HG02870 (cell line): ENCODE measurements at regions not wholly inside any gene's neighbourhood (a gene's known extent, or its start where the extent isn't known, plus 50 kb on each side); places are given as distances from the start of the nearest gene placed in this dataset.
"Not testable (repeated sequence)": the region's sequence is repeated elsewhere in the genome, so short reads cannot be mapped to it uniquely, and the experiment has no call there.

ENCODE experiments used
- ATAC-seq: cut with Tn5 transposase; IDR thresholded peaks from one replicate; pipeline ENCODE4 v1.9.1; 2021; ENCODE audit warnings: mild to moderate bottlenecking, moderate library complexity; ENCODE audit not compliant: unreplicated experiment

DNA sequence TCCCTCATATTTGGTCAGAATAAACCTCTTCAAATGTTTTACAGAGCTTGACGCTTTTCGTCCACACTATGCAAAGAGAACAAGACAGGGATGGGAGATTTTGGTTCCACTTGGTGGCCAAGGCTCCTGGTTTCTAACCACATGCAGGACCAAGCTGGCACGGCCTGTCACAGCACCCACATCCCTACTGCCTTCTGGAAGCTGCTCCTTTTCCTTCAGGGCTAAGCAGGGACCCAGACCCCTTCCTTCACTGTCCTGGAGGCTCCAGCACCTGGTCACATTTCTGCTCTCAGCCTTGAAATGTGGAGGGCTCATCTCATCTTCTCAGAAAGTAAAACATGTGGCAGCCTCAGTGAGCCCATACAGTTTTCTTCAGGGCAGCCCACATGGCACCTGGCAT is 50.4 kb upstream of the ARHGEF7 start:
- no peak for ATAC-seq

GRCh38 chr13:111062966-111063365 is 52.1 kb upstream of the ARHGEF7 start:
- no peak for ATAC-seq

DNA sequence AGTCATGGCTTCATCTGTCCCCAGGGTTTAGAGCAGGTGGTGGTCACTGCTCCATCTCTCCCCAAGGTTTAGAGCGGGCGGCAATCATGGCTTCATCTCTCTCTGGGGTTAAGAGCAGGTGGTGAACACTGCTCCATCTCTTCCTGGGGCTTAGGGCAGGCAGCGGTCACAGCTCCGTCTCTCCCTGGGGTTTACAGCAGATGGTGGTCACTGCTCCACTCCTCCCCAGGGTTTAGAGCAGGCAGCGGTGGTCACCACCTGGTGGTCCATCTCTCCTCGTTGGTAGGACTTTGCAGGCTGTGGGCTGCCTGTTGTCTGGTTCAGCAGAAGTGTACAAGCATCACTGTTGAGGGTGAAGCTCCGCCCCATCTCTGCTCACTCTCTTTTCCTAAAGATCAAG is 52.8 kb upstream of the ARHGEF7 start:
- ATAC-seq, result no peak

DNA sequence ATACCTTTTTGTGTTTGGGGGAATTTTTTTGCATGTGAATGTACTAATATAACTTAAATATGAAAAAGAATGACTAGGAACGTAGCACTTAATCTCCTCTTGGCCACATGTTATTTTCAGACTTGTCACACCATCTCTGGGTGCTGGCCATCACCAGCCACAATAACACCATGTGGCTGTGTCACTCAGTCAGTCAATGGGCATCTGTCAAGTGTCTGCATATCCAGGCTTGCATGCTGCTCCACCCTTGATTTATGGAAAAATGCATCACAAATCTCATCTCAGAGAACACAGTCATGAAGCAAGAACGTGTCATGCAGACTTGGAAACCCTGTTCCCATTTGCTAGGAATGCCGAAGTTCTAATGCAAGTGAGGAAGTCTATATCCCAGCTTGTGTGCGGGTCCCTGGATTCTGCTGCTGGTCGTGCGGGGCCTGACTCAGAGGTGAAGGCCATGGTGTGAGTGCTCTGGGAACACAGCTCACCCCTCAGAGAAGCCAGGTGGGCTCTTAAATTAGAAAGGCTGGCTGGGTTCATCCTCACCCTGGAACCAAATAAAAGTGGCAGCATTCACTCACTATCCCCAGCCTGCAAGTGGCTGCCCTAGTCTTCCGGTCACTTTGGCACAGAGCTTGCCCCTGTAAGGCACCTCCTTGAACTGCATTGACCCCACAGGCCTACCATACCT is 53.6 kb upstream of the ARHGEF7 start:
- ATAC-seq, result no peak

GRCh38 chr13:111060237-111060919 is 54.7 kb upstream of the ARHGEF7 start:
- ATAC-seq, result no peak

DNA sequence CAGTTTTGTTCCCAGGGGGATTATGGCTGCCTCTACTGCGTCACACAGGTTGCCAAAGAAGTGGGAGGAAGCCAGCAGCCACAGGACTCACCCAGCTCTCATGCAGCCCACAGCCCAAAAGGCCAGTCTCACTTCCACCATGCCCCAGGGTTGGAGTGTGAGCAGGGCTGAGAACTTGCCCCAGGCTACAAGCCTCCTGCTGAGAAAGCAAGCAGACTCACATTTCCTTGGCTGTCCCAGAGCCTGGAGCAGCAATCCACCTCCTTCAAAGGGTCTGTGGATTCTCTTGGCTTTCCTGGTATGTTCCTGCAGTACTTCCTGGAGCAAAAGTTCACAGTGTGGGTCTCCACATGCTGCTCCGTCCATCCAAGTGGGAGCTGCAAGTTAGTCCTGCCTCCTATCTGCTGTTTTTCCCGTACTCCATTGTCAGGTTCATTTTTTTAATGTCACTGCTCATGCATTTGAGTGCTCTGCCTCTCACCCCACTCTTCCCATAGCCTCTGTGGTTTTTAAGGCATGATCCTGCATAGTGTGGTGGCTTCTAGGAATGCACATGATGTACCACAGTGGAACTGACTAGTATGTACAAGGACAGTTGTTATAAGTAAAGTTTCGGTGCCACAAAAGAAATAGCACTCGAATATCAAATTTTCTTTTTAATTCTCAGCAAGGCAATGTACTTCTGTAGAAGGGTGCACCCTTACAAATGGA is 56.2 kb upstream of the ARHGEF7 start:
- ATAC-seq, result no peak

GRCh38 chr13:111058339-111058738 is 56.8 kb upstream of the ARHGEF7 start:
- ATAC-seq, result not testable (repeated sequence)

GRCh38 chr13:111051726-111052232 is 63.3 kb upstream of the ARHGEF7 start:
- not testable (repeated sequence) for ATAC-seq

- ATAC-seq, result no peak
Measured at GRCh38 chr13:111051041-111051725, 63.9 kb upstream of the ARHGEF7 start.

GRCh38 chr13:111050539-111050879 is 64.6 kb upstream of the ARHGEF7 start:
- no peak for ATAC-seq

GRCh38 chr13:111049791-111050538 is 65.1 kb upstream of the ARHGEF7 start:
- ATAC-seq, result no peak

- no peak for ATAC-seq
Measured at GRCh38 chr13:111048387-111048786, 66.7 kb upstream of the ARHGEF7 start.

DNA sequence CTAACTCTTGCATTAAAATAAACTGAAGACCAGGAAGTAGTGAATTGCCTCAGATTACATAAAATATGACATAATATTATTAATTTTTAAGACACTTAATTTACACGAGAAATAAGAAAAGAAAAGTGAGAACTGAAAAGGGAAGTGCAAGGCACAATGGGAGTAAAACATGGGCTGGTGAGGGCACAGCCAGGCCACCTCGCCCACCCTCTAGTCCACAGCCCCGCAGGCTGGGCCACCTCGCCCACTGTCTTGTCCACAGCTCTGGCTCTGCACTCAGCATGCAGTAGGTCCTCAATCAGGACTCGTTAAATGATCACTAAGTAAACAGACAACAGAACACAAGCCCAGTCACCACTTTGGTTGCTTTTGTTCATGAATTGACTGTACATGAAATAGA is 67.8 kb upstream of the ARHGEF7 start:
- no peak for ATAC-seq

DNA sequence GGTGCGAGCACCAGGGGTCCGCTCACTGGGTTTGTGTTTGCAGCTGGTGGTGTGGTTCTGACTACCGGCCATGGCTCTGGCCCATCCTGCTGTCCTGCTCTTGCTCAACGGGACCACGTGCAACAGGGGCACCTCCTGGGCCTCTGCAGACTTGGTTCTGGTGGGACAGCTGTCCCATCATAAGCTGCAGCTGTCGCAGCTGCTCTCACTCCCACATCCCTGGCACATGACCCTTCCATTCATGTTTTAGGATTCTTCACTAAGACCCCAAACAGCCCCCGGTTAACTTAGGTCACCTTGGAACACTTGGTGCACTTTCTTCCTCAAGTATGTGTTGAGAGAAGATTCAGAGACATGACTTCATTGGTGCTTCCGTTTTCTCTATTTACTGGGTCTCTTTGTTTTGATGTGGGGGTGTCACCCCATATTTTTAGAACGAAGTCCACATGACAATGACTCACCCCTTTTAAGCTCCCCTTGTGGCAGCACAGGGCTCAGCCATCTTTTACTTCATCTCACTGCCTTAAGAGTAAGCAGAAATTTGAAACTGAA is 68.4 kb upstream of the ARHGEF7 start:
- ATAC-seq, result peak; percentile 50

DNA sequence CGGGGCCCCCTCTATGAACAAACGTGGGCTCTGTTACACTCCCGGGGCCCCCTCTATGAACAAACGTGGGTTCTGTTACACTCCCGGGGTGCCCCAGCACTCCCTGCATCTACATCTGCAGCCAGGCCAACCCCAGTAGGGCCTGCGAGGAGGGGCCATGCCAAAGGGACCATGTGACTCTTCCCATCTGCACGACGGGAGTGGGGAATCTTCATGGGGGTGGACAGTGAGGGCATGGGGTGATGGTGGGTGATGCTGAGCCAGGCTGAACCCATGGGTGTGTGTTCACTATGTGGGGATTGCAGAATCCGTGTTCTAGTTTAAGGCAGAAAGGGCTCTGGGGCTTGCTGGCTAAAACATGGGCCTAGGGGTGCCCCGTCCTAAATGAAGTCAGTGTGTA is 69.9 kb upstream of the ARHGEF7 start:
- no peak for ATAC-seq

DNA sequence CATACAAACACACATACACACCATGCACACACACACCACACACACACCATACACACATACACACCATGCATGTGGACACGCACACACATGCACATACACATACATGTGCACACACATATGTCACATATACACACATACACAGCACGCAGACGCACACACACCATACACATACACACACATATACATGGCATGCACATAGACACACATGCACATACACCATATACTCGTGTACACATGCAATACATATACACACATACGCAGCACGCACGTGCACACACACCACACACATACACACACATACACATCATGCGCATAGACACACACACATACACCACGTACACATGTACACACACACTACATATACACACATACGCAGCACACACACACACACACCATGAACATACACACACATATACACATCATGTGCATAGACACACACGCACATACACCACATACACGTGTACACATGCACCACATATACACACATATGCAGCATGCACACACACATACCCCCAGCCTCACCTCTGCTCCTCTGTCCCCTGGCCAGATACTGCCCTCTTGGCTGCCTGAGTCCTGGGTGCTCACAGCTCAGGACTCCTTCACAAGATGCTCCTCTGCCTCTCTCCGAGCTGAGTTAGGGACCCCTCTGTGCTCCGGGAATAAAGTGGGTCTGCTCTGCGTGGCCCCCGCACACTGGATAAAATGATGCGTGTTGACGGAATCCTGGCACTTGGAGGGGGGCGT is 70.9 kb upstream of the ARHGEF7 start:
- no peak for ATAC-seq

DNA sequence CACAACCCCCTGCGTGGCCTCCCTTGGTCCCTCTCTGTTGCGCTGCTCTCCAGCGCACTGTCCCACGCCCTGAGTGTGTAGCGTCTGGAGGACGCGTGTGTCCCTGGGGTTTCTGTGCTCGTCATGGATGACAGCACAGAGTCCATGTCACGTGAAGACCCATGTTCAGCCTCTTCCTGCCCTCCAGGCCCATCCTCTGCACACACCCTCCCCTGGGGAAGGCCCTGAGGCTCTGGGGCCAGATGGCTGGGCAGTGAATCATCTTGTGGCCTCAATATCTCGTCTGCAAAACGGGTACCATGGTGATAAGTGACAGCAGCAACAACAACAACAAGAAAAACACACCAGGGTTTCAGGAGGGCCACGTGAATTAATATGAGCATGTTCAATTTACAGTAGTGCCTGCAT is 71.5 kb upstream of the ARHGEF7 start:
- no peak for ATAC-seq

DNA sequence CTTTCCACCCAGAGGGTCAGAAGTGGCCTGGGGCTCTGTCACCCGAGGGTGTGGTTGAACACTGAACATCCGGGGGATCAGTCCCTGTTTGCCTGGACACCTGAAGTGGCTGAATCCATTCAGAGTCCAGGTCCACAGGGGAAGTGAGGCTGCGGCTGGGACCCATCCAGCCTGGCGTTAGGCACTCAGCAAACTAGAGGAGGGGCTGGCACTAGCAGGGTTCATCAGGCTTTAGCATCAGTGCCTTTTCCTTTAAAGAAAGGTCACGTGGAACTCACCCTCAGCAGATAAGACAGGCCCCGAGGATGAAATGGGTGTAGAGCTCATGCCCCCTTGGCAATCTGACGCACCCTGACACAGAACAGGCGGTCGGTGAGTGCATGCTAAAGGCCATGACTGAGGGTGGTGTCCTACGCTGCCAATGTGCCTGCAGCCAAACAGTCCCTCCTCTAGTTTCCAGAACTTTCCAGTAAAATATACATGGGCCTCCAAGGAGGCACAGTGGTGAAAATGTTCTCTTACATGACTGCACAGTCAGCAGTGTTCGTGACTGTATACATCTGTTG is 72.4 kb upstream of the ARHGEF7 start:
- ATAC-seq, result no peak

GRCh38 chr13:111040830-111041229 is 74.3 kb upstream of the ARHGEF7 start:
- no peak for ATAC-seq
